ENCODE measurements at regions not wholly inside any gene's neighbourhood (a gene's known extent, or its start where the extent isn't known, plus 50 kb on each side); places are given as distances from the start of the nearest gene placed in this dataset.
"Not testable (repeated sequence)": the region's sequence is repeated elsewhere in the genome, so short reads cannot be mapped to it uniquely, and the experiment has no call there.

GRCh38 chr7:68820321-68820720 lies 778.0 kb upstream of the AUTS2 start:
- H3K9me3 Mint-ChIP-seq, result peaks cover 31% of the 10 kb centered on the region
- DNase-seq (ENCODE audit: low spot score in 2 of 2), result no peak
- H3K36me3 Mint-ChIP-seq (ENCODE audit: insufficient read depth), result no peaks in the 10 kb centered on the region
- H3K4me1 Mint-ChIP-seq, result no peaks in the 10 kb centered on the region
- ATAC-seq (replicated peaks; ENCODE audit: extremely low read depth, poor library complexity, severe bottlenecking), result no peak
- H3K27ac Mint-ChIP-seq (ENCODE audit: low read depth), result no peak overlapping the region
- no peaks in the 10 kb centered on the region for H3K27me3 Mint-ChIP-seq
- no peak overlapping the region for H3K4me3 Mint-ChIP-seq

DNA sequence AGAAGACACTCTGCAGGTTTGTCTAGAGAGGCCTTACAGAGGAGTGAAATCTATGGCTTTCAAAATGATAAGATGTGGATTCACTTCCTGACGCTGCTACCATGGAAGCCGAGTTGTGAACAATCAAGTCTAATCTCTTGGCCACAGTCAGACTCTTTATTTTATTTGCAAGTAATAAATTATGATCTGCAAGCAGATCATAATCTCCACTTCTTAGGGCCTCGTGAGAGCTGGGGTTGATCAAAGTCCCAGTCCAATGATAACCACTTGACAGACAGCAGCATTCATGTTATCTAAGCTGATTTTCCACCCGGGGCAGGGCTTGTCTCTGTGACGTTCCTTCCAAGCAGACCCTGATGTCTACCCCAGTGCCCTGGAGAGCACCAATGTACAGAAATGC lies 776.4 kb upstream of the AUTS2 start:
- no peaks in the 10 kb centered on the region for H3K27me3 Mint-ChIP-seq
- ATAC-seq (replicated peaks; ENCODE audit: extremely low read depth, poor library complexity, severe bottlenecking), result no peak
- H3K4me1 Mint-ChIP-seq, result no peaks in the 10 kb centered on the region
- H3K36me3 Mint-ChIP-seq (ENCODE audit: insufficient read depth), result no peaks in the 10 kb centered on the region
- no peak overlapping the region for H3K27ac Mint-ChIP-seq (ENCODE audit: low read depth)
- H3K4me3 Mint-ChIP-seq, result no peak overlapping the region
- H3K9me3 Mint-ChIP-seq, result peaks cover 27% of the 10 kb centered on the region
- DNase-seq (ENCODE audit: low spot score in 2 of 2), result no peak

DNA sequence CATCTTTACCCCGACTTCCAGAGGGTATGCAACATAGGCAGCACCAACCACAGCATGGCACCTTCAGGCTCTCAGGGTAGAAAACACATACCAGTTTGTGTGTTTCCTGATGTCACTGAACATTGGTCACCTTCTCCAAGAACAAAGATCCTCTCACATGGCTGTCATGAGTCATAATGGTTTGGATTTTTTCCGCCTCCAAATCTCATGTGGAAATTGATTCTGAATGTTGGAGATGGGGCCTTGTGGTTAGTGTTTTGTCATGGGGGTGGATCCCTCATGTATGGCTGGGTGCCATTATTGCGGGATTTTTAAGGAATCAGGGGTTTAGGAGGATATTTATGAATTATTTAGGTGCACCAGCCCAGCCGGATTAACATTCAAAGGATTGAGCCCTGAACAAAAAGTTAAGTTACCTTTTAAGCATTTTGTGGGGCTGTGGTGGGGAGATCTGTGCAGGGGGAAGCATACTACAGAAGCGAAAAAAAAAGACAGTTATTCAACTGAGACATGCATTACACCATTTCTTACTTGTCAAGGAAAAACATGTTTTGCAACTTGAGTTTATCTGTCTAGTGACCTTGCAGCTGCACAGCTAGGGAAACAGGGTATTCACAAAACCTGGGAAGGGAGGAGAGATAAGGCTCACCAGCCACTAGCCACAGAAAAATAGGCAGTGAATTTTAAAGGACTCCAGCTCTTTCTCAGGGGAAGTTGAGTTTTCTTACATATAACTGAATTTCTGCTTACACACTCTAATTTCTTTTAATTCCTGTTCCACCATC lies 774.1 kb upstream of the AUTS2 start:
- H3K36me3 Mint-ChIP-seq (ENCODE audit: insufficient read depth), result no peaks in the 10 kb centered on the region
- H3K4me1 Mint-ChIP-seq, result no peaks in the 10 kb centered on the region
- no peak overlapping the region for H3K27ac Mint-ChIP-seq (ENCODE audit: low read depth)

GRCh38 chr7:68828575-68828974 lies 769.7 kb upstream of the AUTS2 start:
- Mint-ChIP-seq H3K27ac (ENCODE audit: low read depth) (no peak overlapping the region), H3K4me1 (no peaks in the 10 kb centered on the region), H3K4me3 (no peak overlapping the region), H3K9me3 (peaks cover 11% of the 10 kb centered on the region), H3K36me3 (ENCODE audit: insufficient read depth) (peaks cover 1% of the 10 kb centered on the region), H3K27me3 (no peaks in the 10 kb centered on the region)
- ATAC-seq (replicated peaks; ENCODE audit: extremely low read depth, poor library complexity, severe bottlenecking) (no peak), DNase-seq (ENCODE audit: low spot score in 2 of 2) (no peak)

More for the DNA sequence above, 774.1 kb upstream of the AUTS2 start:
- H3K27me3 Mint-ChIP-seq, result no peaks in the 10 kb centered on the region
- H3K9me3 Mint-ChIP-seq, result peaks cover 17% of the 10 kb centered on the region
- DNase-seq (ENCODE audit: low spot score in 2 of 2), result no peak
- no peak overlapping the region for H3K4me3 Mint-ChIP-seq
- ATAC-seq (replicated peaks; ENCODE audit: extremely low read depth, poor library complexity, severe bottlenecking), result no peak

DNA sequence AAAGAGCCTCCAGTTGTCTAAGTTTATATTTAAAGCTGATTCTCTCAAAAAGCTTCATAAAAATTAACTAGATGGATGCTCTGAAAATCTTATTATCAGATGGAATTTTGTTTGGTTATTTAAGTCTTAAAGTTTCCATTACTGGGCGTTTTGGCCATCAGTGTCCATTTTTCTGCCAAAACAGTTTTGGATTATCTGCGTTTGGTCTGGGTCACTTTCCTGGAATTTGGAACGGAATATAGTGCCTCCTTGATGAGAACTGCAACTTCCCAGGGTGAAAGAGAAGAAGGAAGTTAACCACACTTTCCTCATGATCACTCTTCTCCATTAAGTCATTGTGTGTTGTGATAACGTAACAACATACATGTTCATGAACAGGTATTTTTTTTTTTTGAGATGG lies 764.9 kb upstream of the AUTS2 start:
- no peak for ATAC-seq (replicated peaks; ENCODE audit: extremely low read depth, poor library complexity, severe bottlenecking)

DNA sequence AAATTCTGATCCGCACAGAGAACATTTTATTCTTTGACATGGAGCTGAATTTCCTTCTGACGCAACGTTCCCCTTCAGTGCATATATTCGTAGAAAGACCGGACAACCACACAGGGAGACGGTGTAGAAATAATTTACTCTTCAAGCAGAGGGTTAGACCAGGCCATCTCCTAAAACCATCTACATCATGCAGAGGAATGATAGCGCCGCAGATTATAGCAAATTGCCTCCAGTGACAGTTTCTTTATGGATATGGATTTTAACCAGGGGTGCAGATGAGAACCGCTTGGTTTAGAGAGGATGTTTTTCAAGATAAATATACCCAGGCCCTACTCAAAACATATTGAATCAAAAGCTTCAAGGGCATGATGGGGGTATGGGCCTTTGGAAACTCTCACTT lies 759.3 kb upstream of the AUTS2 start:
- Mint-ChIP-seq H3K27ac (ENCODE audit: low read depth) (no peak overlapping the region), H3K9me3 (peaks cover 5% of the 10 kb centered on the region), H3K36me3 (ENCODE audit: insufficient read depth) (no peaks in the 10 kb centered on the region), H3K4me1 (no peaks in the 10 kb centered on the region), H3K27me3 (no peaks in the 10 kb centered on the region), H3K4me3 (no peak overlapping the region)
- ATAC-seq (replicated peaks; ENCODE audit: extremely low read depth, poor library complexity, severe bottlenecking) (no peak), DNase-seq (ENCODE audit: low spot score in 2 of 2) (no peak)

More for the DNA sequence above, 764.9 kb upstream of the AUTS2 start:
- H3K27me3 Mint-ChIP-seq, result no peaks in the 10 kb centered on the region
- H3K36me3 Mint-ChIP-seq (ENCODE audit: insufficient read depth), result peaks cover 1% of the 10 kb centered on the region
- no peak overlapping the region for H3K27ac Mint-ChIP-seq (ENCODE audit: low read depth)
- no peak overlapping the region for H3K4me3 Mint-ChIP-seq
- H3K4me1 Mint-ChIP-seq, result no peaks in the 10 kb centered on the region
- no peaks in the 10 kb centered on the region for H3K9me3 Mint-ChIP-seq
- DNase-seq (ENCODE audit: low spot score in 2 of 2), result no peak

DNA sequence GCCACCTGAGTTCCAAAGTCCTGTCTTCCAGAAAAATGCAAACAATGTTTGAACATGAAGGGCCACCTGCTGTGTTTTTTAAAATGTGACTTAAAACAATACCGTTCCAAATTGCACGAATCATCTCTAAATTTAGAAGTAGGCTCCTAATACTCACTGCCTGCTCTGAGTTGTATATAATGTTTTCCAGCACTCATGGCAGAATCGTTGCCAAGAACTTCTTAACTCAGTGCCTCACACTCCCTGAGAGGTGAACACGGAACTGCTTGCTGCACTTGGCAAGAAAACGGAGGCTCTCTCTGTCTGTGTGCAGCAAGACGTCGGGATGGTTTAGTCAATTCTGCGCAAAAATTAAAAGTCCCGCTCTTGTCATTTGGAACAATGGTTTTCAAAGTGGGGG lies 757.3 kb upstream of the AUTS2 start:
- H3K4me3 Mint-ChIP-seq, result no peak overlapping the region
- H3K4me1 Mint-ChIP-seq, result no peaks in the 10 kb centered on the region
- H3K27me3 Mint-ChIP-seq, result no peaks in the 10 kb centered on the region
- no peak for DNase-seq (ENCODE audit: low spot score in 2 of 2)
- peaks cover 11% of the 10 kb centered on the region for H3K9me3 Mint-ChIP-seq
- H3K36me3 Mint-ChIP-seq (ENCODE audit: insufficient read depth), result no peaks in the 10 kb centered on the region
- H3K27ac Mint-ChIP-seq (ENCODE audit: low read depth), result no peak overlapping the region
- no peak for ATAC-seq (replicated peaks; ENCODE audit: extremely low read depth, poor library complexity, severe bottlenecking)

GRCh38 chr7:68843985-68844384 lies 754.3 kb upstream of the AUTS2 start:
- H3K9me3 Mint-ChIP-seq, result peaks cover 13% of the 10 kb centered on the region
- not testable (repeated sequence) for DNase-seq (ENCODE audit: low spot score in 2 of 2); H3K4me3 Mint-ChIP-seq; H3K27ac Mint-ChIP-seq (ENCODE audit: low read depth); H3K27me3 Mint-ChIP-seq; ATAC-seq (replicated peaks; ENCODE audit: extremely low read depth, poor library complexity, severe bottlenecking); H3K4me1 Mint-ChIP-seq; H3K36me3 Mint-ChIP-seq (ENCODE audit: insufficient read depth)

- no peak for DNase-seq (ENCODE audit: low spot score in 2 of 2)
- Mint-ChIP-seq H3K4me1 (no peaks in the 10 kb centered on the region), H3K27ac (ENCODE audit: low read depth) (no peak overlapping the region), H3K4me3 (no peak overlapping the region), H3K9me3 (peaks cover 7% of the 10 kb centered on the region), H3K27me3 (no peaks in the 10 kb centered on the region), H3K36me3 (ENCODE audit: insufficient read depth) (peaks cover 1% of the 10 kb centered on the region)
- ATAC-seq (replicated peaks; ENCODE audit: extremely low read depth, poor library complexity, severe bottlenecking), result no peak
Observed at GRCh38 chr7:68846811-68847325, 751.4 kb upstream of the AUTS2 start.

GRCh38 chr7:68853254-68853653 lies 745.0 kb upstream of the AUTS2 start:
- no peak for ATAC-seq (replicated peaks; ENCODE audit: extremely low read depth, poor library complexity, severe bottlenecking)

DNA sequence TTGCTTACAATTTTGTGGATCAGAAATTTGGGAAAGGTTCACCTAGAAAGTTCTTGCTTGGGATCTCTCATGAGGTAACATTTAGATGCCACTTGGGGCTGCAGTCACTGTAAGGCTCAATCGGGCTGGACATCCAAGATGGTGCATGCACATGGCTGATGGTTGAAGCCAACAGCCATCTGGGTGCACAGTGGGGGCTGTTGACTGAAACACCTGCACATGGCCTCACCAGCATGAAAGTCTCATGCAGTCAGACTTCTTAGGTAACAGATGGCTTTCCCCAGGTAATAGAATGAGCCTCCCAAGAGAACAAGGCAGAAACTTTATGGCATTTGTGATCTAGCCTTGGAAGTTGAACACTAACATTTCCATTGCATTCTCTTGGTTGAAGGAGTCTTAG lies 740.7 kb upstream of the AUTS2 start:
- H3K9me3 Mint-ChIP-seq, result no peaks in the 10 kb centered on the region
- H3K27ac Mint-ChIP-seq (ENCODE audit: low read depth), result no peak overlapping the region
- no peaks in the 10 kb centered on the region for H3K36me3 Mint-ChIP-seq (ENCODE audit: insufficient read depth)
- DNase-seq (ENCODE audit: low spot score in 2 of 2), result no peak
- no peak for ATAC-seq (replicated peaks; ENCODE audit: extremely low read depth, poor library complexity, severe bottlenecking)
- H3K4me1 Mint-ChIP-seq, result no peaks in the 10 kb centered on the region
- no peak overlapping the region for H3K4me3 Mint-ChIP-seq
- no peaks in the 10 kb centered on the region for H3K27me3 Mint-ChIP-seq

More at GRCh38 chr7:68853254-68853653, 745.0 kb upstream of the AUTS2 start:
- H3K4me1 Mint-ChIP-seq, result no peaks in the 10 kb centered on the region
- H3K4me3 Mint-ChIP-seq, result no peak overlapping the region
- H3K27me3 Mint-ChIP-seq, result no peaks in the 10 kb centered on the region
- H3K27ac Mint-ChIP-seq (ENCODE audit: low read depth), result no peak overlapping the region
- peaks cover 1% of the 10 kb centered on the region for H3K36me3 Mint-ChIP-seq (ENCODE audit: insufficient read depth)
- no peaks in the 10 kb centered on the region for H3K9me3 Mint-ChIP-seq
- no peak for DNase-seq (ENCODE audit: low spot score in 2 of 2)

DNA sequence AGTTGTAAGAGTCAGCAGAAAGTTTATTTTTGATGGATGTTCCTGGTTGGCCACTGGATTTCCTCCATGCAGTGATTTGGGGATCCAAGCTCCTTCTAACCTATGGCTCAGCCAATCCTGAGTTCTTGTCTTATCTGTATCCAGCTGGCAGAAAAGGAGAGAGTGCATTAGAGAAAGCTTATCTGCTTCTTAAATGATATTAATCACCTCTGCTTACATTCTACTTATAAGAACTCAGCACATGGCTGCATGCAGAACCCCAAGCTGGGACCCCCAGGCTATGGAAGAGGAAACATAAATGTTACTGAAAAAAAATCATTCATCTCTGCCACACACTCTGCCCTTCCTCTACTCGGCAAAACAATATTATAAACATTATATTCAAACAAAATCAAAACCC lies 739.8 kb upstream of the AUTS2 start:
- no peaks in the 10 kb centered on the region for H3K36me3 Mint-ChIP-seq (ENCODE audit: insufficient read depth)
- no peak for ATAC-seq (replicated peaks; ENCODE audit: extremely low read depth, poor library complexity, severe bottlenecking)
- DNase-seq (ENCODE audit: low spot score in 2 of 2), result no peak
- H3K27me3 Mint-ChIP-seq, result no peaks in the 10 kb centered on the region
- H3K9me3 Mint-ChIP-seq, result no peaks in the 10 kb centered on the region
- H3K27ac Mint-ChIP-seq (ENCODE audit: low read depth), result no peak overlapping the region
- no peaks in the 10 kb centered on the region for H3K4me1 Mint-ChIP-seq
- no peak overlapping the region for H3K4me3 Mint-ChIP-seq

DNA sequence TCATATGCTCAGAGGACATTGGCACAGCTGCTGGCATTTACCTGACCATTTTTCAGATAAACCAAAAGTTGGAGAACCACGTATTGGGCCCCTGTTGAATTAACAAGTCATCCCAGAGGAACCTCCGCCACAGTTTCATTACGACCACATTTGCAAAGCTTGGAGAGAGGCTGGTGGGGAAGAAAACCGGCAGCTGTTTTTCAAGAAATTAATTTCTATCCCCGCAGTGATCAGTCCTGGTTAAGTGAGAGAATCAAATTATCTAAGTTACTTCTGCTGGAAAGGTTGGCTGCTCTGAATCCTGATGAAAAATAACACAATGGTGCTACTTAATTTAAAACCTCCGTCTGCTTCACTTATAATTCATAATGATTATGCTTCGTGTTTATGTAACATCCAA lies 737.1 kb upstream of the AUTS2 start:
- Mint-ChIP-seq H3K4me1 (no peaks in the 10 kb centered on the region), H3K27ac (ENCODE audit: low read depth) (no peak overlapping the region), H3K27me3 (no peaks in the 10 kb centered on the region), H3K36me3 (ENCODE audit: insufficient read depth) (no peaks in the 10 kb centered on the region), H3K9me3 (no peaks in the 10 kb centered on the region), H3K4me3 (no peak overlapping the region)
- DNase-seq (ENCODE audit: low spot score in 2 of 2), result no peak
- no peak for ATAC-seq (replicated peaks; ENCODE audit: extremely low read depth, poor library complexity, severe bottlenecking)

All from central memory CD8-positive, alpha-beta T cell (primary cell).